GM21717 (cell line): ENCODE measurements at regions not wholly inside any gene's neighbourhood (a gene's known extent, or its start where the extent isn't known, plus 50 kb on each side); places are given as distances from the start of the nearest gene placed in this dataset.

Experiments
- ATAC-seq: cut with Tn5 transposase; IDR thresholded peaks from one replicate; pipeline ENCODE4 v1.9.1; 2021; ENCODE audit warnings: mild to moderate bottlenecking, moderate library complexity; ENCODE audit not compliant: unreplicated experiment

DNA sequence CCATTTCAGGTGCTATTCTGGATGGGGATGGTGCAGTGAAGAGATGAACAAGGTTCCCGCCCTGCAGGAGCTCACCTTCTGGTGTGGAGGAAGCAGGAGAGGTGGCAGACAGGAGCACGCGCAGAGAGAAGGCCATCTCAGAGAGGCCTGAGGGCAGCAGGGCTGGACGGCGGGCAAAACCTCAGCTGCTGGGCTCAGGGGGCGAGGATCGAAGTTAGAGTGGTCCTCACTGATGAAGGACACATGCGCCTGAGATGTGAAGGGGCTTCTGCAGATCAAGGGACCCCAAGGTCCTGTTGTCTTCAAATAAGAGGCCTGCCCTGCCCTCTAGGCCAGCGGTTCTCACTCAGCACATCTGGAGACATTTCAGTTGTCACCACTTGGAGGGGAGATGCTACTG, 198.4 kb upstream of the PMEPA1 start:
- ATAC-seq = no peak

DNA sequence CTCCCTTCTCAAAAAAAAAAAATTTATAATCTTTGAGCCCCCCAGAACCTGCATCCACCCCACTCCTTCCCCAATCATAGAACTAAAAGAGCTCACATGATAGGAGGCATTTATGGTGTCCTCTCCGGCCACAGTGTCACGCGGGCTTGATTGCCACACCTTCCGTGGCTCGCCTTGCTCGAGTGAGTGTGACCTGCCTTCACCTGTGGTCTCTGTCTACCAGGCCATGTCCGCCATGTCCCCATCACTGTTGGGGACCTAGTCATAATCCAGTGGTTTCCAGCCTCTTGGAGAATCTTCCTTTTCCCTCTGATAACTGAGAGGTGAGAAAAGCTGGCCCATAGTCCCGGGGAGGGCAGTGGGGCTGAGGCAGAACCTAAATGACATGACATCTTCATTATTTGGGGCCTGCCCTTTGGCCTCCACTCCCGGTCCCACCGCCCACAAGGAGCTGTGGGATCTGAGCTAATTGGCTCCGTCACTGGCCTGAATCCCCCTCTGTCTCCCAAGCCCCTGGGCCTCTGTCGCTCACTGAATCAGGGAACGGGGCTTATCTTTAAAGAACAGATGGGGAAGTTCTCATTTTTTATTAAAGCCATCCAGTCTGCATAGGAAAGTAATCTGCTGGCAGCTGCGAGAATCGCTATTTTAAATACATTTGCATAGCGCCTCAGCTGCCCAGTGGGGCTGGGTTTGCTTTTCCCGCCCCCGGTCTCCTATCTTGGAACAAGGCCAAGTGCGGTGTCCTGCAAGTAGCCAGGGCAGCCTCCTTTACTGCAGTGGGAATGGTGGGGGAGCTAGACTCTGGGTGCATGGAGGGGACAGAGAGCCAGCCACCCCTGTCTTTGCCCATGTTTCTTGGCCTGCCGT, 197.6 kb upstream of the PMEPA1 start:
- no peak for ATAC-seq

DNA sequence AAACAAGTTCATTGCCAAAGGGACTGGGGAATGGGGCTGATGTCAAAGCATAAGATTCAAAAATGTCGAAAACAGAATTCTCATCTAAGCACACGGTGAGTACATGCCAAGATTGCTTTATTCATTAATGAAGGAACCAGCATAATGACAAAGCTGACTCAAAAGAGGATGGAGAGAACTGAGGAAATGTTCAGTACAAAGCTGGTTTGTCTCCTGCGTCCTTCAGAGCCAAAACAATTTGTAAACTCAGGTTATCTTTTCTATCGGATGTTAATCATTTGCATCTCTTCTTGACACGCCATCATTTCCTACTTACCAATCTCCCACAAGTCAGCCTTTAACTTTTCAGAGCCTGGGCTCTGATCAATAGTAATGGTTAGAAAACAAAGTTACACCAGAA, 195.6 kb upstream of the PMEPA1 start:
- ATAC-seq = no peak

DNA sequence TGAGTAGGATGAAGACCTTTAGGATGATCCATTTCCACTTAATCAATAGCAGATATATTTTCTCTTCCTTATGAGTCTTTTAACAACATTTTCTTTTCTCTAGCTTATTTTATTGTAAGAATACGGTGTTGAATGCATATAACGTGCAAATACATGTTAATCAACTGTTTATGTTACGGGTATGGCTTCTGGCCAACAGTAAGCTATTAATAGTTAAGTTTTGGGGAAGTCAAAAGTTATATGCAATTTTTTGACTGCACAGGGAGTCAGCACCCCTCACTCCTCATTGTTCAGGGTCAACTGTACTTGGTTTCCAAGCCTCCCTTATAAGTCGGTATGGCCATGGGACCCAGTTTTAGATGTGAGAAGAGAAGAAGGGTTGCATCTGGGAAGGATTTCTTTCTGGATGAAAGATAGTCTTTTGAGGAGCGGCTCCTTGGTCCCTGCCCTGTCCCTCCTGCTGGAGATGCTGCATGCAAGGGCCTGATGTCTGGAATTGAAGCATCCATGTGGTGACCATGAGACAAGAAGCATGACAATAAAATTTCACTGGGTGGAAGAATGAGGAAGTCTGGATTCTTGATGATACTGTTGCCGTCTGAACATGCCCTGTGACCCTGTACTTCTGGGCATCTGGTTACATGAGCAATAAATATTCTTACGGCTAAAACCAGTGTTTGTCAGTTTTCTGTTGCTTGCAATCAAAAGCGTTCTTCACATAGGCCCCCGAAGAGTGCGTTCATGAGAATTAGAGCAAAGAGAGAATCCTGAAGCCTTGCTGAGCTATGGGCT, 194.7 kb upstream of the PMEPA1 start:
- ATAC-seq = no peak

DNA sequence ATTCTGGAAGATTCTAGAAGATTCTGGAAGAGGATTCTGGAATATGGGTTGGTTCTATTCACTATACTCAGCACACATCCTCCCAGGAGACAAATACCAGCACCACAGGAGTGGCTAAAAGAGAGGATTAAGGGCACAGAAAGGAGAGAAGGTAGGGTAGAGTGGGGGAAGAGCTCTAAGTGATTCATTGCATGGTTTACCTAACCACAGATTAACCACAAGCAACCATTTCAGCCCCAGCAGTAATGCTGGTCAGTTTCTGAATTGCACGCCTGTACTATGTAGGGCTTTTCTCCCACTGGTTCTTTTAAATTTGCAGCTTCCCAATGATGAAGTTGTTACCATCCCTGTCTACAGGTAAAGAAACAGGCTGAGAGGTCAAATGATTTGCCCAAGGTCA, 192.7 kb upstream of the PMEPA1 start:
- peak; percentile 81 for ATAC-seq

DNA sequence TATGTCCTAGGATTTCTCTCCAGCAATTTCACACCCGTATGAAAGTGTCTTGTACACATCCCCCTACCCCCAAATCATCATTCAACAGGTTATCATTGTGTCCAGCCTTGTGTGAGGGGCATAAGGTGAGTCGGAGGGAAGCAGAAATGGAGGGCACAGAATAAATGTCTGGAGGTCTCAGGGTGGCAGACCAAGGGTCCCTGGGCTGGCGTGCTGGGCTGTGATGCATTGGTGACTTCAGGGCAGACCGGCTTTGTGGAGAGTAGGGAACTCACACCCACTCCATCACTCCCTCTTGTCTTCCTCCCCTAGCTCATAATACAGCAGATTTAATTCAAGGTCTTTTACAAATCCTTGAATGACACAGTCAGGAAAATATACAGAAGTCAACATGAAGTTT, 191.7 kb upstream of the PMEPA1 start:
- ATAC-seq = no peak

DNA sequence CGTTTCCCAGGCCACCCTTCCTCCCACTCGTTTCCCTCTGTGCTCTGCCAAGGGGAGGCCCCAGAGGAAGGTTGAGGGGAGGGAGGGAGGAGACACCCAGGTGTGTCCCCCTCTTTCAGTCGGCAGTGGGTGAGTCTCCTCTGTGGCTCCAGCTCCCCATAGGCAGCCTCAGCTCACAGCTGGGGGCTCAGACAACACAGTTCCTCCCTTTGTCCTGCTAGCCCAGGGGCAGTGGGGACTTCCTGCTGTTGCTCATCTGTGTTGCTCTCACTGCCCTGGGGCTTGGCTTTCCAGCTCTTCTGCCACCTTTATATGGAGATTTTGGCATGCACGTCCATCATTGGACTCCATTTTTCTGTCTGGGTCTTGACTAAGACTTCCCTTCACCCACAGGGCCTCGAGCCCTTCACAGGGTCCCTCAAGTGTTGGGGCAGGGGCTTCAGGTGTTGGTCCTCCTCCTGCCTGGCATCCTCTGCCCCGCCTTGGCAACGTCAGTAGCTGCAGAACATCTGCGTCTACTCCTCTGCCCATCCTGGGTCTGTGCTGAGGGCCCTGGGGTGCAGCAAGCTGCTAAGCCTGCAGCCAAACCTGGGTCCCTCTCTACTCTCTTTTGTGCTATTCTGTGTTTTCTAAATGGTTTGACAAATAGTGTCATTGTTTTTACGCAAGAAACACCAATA, 190.6 kb upstream of the PMEPA1 start:
- no peak for ATAC-seq

DNA sequence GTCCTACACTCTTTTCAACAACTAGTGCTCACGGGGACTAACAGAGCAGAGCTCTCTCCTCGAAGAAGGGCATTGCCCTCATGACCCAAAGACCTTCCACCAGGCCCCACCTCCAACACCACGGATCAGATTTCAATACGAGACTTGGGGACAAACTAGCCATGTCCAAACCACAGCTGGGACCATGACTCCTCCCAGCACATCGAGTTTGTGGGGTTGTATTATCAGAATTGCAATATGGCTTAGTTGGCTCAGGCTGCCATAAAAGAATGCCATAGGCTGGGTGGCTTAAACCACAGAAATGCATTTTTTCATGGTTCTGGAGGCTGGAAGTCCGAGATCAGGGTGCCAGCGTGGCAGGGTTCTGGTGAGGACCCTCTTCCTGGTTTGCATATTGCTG, 189.7 kb upstream of the PMEPA1 start:
- no peak for ATAC-seq

DNA sequence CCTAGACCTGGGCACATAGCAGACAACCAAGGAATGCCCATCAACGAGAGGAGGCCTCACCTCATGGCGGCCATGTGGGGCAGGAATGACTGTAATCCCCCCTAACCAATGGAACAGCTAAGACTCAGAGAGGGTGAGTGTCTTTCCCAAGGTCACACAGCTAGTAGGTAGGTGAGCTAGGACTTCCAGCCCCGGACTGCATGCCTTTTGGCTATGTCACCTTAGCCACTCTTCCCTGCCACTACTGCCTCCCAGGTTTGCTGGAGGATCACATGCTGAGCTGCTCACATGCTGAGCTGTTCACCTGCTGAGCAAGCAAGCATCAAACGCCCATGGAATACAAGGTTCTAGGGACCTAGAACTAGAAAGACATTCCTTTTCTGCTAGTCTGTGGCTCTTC, 188.5 kb upstream of the PMEPA1 start:
- ATAC-seq = no peak

DNA sequence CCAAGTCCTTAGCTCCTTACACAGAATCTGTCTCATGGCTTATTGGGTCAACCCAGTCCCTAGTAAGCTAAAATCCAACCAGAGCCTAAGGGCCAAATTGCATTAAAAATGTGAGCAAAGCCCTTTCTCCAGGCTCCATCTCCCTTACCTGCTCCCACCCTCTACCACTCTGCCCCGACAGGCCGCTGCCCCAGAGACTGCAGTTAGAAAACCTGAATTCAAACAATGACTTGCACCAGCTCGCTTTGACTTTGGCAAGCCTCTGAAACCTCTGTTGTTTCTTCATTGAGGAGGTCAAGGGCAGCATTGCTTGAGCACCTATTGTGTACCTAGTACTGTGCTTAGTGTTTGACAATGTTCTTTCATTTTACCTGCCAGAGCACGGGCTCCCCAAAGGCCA, 188.1 kb upstream of the PMEPA1 start:
- ATAC-seq = no peak

DNA sequence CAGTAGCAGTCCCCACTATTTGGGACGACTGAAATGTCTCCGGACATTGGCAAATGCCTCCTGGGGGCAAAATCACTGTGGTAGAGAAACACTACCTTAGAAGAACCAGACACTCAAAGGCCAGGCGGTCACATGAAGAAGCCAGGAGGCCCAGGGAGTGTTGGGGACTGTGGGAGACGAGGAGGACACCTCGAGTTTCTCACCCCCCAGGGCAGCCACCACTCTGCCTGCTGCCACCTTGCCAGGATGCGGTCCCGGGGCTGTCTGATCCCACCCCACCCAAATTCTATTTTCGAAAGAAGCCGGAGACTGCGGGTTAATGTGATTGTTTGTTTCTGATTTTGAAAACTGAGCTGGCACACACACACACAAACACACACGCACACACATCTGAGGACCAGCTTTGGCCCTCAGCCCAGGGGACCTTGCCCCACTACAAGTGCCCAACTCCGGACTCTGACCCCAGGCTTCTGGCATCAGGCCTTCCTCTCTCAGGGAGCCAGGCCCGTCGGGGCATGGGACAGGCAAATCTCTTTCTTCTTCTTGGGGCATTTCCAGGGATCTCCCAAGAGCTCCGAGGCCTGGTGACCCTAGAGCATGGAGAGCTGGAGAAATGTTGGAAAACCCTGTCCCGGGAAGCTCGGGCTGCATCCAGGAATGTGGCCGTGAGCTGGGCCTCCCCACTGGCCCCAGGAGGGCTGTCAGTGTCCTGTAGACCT, 187.5 kb upstream of the PMEPA1 start:
- ATAC-seq = no peak

DNA sequence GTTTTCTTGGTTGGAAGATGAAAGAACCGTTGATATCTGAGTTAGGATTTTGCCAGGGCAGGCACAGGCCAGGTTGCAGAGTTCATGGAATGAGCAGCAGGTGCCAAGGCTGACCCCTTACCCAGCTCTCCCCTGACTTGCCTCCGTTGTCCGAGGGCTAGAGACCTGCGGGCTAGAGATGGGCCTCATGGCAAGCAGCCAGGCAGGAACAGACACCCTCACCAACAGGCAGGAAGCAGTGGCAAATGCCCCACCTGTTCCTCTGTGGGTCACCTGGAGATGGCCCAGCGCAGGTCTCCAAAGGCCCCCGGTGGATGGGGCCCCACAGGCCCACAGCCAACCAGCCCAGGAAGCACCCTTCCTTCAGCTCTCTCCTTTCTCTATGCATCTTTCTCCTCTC, 186.7 kb upstream of the PMEPA1 start:
- no peak for ATAC-seq

DNA sequence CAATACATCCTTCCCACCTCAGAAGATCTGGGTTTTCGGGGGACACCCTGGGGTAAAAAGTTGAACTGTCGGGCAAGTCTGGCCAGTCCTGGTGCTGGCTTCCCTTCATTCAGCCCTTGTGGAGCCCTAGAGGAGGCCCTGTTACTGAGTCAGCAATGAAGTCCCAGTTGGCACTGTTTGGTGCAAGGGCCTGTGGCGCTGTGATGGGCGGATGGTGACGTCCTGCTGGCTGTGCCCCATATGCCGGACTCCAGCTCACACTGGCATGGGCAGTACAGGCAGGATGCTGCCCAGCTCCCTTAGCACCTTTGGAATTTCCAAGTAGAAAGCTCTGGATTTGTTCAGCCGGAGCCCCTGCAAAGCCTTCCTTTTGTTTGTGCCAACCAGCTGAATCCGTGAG, 186.2 kb upstream of the PMEPA1 start:
- no peak for ATAC-seq

DNA sequence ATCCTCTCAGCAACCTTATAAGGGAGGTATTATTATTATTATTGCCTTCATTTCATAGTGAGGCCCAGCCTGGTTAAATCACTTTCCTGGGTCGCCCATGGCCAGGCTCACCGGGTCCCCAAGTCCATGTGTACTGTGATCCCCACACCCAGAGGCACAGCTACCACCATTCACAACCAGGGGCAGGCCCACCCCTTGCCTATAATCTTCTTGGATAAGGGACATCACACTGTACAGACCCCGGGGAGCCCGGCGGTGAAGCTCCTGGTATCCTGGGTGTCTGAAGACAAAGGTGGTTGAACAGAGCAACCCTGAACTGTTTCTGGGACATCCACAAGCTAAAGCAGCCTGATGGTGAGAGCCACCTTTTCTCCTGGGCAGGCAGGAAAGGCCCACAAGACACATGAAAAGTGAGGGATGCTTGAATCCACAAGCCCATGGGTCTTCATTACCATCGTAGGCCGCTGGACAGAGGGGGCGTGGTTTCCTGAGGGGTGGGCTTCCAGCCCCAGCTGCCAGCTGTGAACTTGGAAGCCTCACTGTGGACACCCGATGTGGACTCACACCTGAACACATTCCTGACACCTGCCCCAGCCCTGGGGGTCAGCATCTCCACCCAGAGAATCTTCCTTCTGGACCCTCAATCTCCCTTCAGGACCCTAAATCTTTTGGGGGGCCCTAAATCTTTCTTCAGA, 185.5 kb upstream of the PMEPA1 start:
- no peak for ATAC-seq

DNA sequence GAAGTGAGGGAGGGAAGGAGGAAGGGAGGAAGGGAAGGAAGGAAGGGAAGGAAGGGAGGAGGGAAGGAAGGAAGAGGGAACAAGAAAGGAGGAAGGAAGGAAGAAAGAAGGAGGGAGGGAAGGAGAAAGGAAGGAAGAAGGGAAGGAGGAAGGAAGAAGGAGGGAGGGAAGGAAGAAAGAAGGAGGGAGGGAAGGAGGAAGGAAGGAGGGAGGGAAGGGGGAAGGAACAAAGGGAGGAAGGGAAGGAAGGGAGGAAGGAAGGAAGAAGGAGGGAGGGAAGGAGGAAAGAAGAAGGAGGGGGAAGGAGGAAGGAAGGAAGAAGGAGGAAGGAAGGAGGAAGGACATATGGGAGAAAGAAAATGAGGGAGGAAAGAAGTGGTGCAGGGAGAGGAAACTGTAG, 184.7 kb upstream of the PMEPA1 start:
- no peak for ATAC-seq

DNA sequence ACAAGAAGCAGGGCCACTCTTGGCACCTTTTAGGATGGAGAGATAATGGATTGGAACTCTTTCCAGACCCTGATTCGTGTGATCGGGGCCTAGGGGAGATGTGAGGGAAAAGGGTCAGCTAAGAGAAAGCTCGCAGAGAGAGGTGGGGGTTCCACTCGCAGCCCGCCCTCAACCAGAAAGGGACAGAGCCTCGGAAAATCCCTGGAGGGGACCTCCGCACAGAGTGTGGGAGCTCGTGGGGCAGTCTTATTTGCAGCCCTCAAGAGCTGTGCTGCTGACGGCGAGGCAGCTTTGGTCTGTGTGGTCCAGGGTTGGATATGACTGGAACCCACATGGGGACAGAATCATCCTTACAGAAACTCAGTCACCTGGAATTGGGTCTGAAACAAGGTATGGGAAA, 184.3 kb upstream of the PMEPA1 start:
- ATAC-seq = no peak

DNA sequence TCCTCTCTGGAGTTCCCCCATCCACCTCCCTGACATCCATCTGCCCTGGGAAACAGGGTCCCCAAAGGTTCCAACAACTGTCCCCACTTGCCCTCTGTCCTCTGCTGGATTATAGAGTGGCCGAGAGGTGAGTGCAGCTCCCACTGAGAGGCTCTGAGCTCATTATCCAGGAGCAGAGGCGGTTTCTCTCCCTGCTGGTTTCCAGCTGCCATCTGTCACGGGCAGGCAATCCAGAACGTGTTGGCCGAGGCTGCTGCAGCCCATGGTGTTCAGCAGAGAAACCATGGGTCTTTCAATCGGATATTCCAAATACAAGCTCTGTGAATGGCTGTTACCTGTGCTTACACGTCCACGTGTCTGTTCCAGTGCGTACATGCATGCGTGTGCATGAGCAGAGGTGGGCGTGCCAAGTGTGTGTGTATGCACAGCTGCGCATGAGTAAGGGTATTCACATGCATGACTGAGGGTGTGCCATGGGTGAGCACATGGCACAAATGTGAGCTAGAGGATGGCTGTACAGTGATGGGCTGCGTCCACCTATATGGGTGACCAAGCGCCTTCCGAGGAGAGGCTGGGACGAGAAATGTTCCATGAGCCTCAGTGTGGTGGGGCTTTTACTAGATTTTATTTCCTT, 183.7 kb upstream of the PMEPA1 start:
- ATAC-seq = no peak

DNA sequence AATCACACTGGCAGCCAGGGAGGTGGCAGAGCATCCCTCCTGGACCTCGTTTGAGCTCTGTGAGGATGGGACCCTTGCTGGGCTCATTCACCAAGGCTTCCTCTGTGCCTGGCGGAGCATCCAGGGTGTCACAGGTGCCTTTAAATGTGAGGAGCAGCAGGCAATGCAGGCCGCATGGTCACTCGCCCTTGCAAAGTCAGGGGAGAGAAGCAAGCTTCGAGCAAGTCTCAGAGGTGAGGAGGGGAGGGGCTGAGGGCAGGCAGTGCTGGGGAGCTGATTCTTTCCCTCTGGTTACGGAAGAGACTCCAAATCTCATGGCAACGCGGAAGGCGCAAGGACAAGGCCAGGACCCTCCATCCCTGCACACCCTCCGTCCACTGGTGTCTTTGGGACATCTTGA, 182.7 kb upstream of the PMEPA1 start:
- ATAC-seq = no peak

DNA sequence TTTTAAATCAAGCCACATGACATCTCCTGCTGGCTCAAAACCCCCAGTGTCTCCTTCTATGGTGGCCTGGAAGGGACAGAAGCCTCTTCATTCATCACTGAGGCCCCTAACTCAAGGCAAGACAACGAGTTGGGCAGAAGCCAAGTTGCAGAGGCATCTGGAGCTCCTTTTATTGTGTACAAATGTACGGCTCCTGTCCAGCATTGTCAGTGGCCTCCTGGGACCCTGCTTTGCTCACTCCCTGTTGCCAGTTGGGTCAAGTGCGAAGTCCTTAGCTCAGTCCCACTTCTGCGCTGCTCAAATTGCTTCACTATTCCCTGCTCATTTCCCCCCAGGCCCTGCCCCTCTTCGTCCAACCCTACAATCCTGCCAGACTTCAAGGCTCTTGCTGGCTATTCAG, 181.2 kb upstream of the PMEPA1 start:
- ATAC-seq = no peak

DNA sequence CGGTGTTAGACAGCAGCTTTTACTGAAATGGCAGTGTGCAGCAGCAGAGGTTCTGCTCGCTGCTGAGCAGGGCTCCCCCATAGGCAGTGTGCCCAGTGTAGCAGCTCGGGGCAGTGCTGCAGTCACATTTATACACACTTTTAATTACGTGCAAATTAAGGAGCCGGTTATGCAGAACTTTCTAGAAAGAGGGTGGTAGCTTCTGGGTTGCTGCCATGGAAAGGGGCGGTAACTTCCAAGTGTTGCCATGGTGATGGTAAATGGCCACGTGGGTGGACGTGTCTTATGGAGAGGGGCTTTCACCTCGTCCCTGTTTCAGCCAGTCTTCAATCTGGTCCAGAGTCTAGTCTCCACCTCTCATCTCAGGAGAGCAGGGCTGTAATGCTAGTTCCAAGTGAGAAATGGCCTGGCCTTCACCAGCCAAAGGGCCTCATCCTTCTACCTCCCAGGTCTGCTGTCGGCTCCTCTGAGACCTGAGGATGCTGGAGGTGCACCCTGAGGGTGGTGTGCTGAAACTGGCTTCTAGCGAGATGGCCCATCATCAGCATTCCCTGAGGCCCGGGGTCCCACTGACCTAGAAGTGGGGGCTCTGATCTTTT, 180.5 kb upstream of the PMEPA1 start:
- ATAC-seq = no peak
